Endothelial cell of hepatic sinusoid (primary cell): ENCODE measurements at regions not wholly inside any gene's neighbourhood (a gene's known extent, or its start where the extent isn't known, plus 50 kb on each side); places are given as distances from the start of the nearest gene placed in this dataset.
"Not testable (repeated sequence)": the region's sequence is repeated elsewhere in the genome, so short reads cannot be mapped to it uniquely, and the experiment has no call there.

Source experiments
- in situ Hi-C: cut with HindIII; loops from 2 replicates; pipeline ENCODE4 v1.10.0; 2017; ENCODE audit warnings: low sequenced_read_pairs

DNA sequence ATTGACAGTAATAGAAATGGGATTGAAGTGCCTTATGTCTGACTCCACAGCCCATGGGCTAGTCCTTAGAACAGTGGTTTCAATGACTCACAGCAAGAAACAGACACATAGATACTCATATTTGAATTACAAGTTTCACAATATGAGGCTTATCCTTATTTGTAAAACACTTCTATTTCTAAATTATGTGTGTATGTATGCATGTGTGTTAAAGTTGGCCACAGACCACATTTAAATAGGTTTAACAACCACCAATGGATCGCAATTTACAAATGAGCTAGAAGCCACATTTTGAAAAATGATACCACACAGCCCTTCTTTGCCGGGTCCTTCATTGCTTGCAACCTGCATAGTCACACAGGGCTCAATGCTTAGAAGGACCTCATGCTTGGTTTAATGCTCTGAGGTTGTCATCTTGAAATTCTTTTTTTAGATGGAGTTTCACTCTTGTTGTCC is 157.8 kb upstream of the PREP start:
- in situ Hi-C loops: no loop called here

GRCh38 chr6:105557291-105557690 is 154.4 kb upstream of the PREP start:
- in situ Hi-C loops: no loop called here

DNA sequence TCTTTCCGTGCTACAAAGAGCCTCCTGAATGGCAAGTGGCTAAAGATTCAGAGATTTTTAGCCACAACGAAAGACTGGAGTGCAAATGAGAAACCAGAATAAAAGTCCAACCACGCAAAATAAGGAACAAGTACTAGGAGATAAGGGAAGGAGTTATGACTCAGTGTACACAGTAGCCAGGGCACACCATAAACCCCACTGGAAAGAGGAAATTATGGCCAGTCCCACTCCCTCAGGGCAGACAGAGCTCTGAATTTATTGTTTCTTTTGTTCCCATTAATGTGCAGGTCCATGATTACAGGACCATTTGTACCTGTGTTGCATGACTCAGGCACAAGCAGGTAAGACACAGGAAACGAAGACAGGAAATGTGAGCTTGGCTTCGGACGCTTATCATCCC is 150.3 kb upstream of the PREP start:
- in situ Hi-C loops: no loop called here

GRCh38 chr6:105550955-105551620 is 148.2 kb upstream of the PREP start:
- in situ Hi-C loops: no loop called here

- in situ Hi-C loops: no loop called here
Measured at GRCh38 chr6:105546754-105547153, 143.9 kb upstream of the PREP start.

- in situ Hi-C loops: no loop called here
Measured at GRCh38 chr6:105545947-105546731, 143.3 kb upstream of the PREP start.

DNA sequence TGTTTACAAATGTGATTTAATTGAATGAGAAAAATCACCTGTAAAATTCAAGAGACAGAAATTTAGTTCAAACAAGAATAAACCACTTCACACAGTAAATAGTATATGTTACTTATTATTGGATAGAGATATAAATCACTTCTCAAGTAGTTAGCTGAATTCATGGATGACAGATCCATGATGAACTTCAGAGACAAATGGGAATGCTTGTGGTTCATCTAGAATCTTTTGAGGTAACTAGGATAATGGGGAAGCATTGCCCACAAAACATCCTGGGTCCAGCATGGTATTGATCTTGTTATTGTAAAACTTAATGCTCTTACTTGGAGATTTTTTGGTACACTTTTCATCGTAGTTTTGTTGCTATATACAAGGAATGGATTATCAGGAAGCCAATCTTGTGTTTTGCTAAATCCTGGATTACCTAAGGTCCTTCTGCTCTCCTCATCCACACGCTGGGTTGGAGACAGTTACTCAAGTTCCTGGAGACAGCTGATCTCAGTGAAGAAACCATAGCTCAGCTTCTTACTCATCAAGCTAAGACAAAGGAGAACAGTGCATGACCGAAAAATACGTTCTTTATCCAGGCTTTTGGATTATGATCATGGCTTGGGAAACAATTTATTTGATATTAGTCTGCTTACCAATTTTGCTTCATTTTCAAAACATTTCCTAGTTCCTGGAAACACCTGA is 142.5 kb upstream of the PREP start:
- in situ Hi-C loops: no loop called here

- in situ Hi-C loops: no loop called here
Measured at GRCh38 chr6:105539911-105540310, 137.0 kb upstream of the PREP start.

GRCh38 chr6:105537981-105538578 is 135.2 kb upstream of the PREP start:
- in situ Hi-C loops: no loop called here

DNA sequence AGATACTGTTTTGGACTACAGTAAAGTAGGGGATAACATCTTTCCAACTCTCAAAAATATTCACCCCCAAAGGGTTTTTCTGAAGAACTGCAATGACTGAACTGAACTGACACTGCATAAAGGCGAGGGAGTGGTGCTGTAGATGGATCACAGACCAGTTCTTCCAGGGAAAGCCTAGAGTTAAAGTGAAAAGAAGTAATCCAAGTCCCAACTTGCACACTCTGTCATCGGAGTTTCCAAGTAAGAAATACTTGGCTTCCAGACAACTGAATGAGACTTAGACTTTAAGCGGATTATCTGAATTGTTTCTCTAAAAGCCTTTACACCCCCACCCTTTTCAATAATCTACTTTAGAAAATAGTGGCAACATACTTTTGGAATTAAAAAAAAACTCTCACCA is 134.1 kb upstream of the PREP start:
- in situ Hi-C loops: no loop called here

- in situ Hi-C loops: no loop called here
Measured at GRCh38 chr6:105533301-105533700, 130.4 kb upstream of the PREP start.

- in situ Hi-C loops: no loop called here
Measured at GRCh38 chr6:105526225-105526872, 123.5 kb upstream of the PREP start.

DNA sequence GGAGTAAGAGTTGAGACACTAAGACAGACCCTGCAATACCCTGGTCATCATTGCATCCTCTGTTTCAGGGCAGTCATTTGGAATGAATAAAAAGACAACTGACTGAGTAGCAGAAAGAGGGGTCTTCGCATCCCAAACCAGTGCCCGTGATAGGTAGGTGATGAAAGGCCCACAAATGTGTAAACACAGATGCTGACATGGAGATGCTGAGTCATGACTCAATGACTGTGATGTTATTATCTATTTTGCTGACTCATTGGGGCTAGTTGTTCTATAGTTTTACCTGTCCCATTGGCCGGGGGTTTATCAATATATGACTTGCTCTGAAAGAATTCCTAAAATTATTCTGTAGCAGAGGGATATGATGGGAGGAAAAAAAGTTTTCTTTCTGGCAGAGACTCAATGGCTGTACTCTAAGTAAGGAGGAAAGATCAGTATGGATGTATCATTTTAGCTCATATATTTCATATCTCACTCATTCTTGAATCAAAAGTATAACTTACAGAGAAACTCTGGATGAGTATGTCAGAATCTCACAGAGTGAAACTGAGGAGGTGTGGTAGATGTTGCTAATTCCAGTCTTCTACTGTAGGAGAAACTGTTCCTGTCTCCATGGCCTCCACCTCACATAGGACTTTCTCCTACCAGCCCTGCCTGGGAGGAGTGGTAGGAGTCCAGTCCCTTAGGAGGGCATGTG is 119.9 kb upstream of the PREP start:
- in situ Hi-C loops: no loop called here

DNA sequence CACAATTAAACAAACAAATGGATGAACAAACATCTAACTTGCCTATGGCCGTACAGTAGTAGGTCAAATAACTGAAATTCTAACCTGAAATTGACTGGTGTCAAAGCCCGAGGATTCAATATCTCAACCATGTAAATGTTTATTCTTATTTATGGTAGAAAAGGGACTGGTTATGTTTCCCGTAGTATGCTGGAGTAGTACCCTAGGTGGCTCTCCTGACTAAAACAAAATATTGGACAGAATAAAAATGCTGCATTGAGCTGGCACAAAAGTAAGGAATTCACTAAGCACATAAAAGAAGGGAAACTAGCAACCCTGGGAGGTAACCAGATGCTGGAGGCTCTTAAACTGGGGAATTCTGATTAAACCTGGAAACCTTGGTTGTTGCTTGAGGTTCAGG is 117.1 kb upstream of the PREP start:
- in situ Hi-C loops: no loop called here

- in situ Hi-C loops: not testable (repeated sequence)
Measured at GRCh38 chr6:105518993-105519392, 116.1 kb upstream of the PREP start.

- in situ Hi-C loops: no loop called here
Measured at GRCh38 chr6:105515054-105515453, 112.2 kb upstream of the PREP start.

GRCh38 chr6:105514306-105514705 is 111.4 kb upstream of the PREP start:
- in situ Hi-C loops: no loop called here

DNA sequence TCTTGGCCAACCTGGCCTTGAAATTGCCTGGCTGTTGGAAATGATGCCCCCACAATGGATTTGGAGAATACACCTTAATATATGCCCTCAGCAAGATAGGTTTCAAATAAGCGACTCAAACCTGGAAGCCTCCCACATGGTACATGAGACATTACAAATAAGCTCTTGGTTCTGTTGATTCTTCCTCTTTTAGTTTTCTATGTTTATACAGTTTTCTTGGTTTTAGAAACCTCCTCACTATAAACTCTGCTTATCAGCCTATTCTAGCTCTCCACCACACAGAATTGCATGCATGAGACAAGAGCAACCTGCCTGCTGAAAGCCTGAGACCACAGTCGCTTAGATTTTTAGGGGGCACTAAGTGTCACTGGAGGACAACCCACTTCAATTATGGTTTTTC is 108.8 kb upstream of the PREP start:
- in situ Hi-C loops: no loop called here

DNA sequence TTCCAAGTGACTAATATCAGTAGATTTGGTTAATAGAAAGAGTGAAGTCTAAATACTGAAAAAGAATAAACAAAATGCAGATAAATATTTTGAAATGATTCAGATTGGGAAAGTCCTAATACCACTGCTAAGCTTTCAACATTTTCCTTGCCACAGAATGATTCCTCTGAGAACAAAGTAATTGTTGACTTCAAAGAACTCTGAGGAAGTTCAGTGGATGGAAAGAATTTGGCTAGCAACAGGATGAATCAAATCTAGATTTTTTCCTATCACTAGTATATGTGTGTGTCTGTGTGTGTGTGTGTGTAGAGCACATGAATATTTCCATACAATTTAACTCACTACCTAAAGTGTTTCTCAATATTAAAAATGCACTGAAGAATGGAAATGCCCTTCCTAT is 107.9 kb upstream of the PREP start:
- in situ Hi-C loops: no loop called here
